Spleen (tissue), 11 donors: ENCODE measurements at regions not wholly inside any gene's neighbourhood (a gene's known extent, or its start where the extent isn't known, plus 50 kb on each side); places are given as distances from the start of the nearest gene placed in this dataset.
"Not testable (repeated sequence)": the region's sequence is repeated elsewhere in the genome, so short reads cannot be mapped to it uniquely, and the experiment has no call there.

Experiments
- DNase-seq: peaks from one replicate; pipeline ENCODE4 v3.0.0-alpha.2; 2020
- H3K27ac ChIP-seq, 8 donors: fragments of 200-600 bp; sonication (generic) in 7 of 8; 1 replicate in 4 of 8; 2 replicates in 4 of 8; pipeline versions ENCODE4 v1.5.0 to v1.8.0; 2016 to 2021; ENCODE audit warnings: inconsistent platforms in 4 of 8, mild to moderate bottlenecking in 4 of 8, moderate library complexity in 1 of 8
- H3K27me3 ChIP-seq, 7 donors: fragments of 200-600 bp; sonication (generic) in 6 of 7; replicated peaks in 1 of 7; 1 replicate in 4 of 7; 2 replicates in 3 of 7; pipeline versions ENCODE4 v1.5.0 to v1.8.0; 2016 to 2021; ENCODE audit warnings: inconsistent platforms in 3 of 7, mild to moderate bottlenecking in 1 of 7
- H3K36me3 ChIP-seq, 6 donors: fragments of 200-600 bp; sonication (generic) in 5 of 6; 1 replicate in 4 of 6; 2 replicates in 2 of 6; pipeline versions ENCODE4 v1.5.0 to v1.8.0; 2016 to 2021; ENCODE audit warnings: inconsistent platforms in 2 of 6
- H3K4me1 ChIP-seq, 6 donors: fragments of 200-600 bp; sonication (generic) in 5 of 6; 1 replicate in 3 of 6; 2 replicates in 3 of 6; pipeline versions ENCODE4 v1.5.0 to v1.8.0; 2016 to 2021; ENCODE audit warnings: inconsistent platforms in 3 of 6
- H3K4me3 ChIP-seq, 8 donors: fragments of 200-600 bp; sonication (generic) in 7 of 8; 1 replicate in 4 of 8; 2 replicates in 4 of 8; pipeline versions ENCODE4 v1.5.0 to v1.8.0; 2016 to 2021; ENCODE audit warnings: inconsistent platforms in 4 of 8, mild to moderate bottlenecking in 4 of 8, moderate library complexity in 2 of 8
- H3K9me3 ChIP-seq, 8 donors: fragments of 200-600 bp; sonication (generic) in 7 of 8; 1 replicate in 4 of 8; 2 replicates in 4 of 8; pipeline versions ENCODE4 v1.5.0 to v1.8.0; 2016 to 2021; ENCODE audit warnings: inconsistent platforms in 4 of 8
- POLR2A ChIP-seq, 3 donors: fragments of 450-650 bp; IDR thresholded peaks; one replicate each; pipeline ENCODE4 v1.5.1; 2017; ENCODE audit warnings: antibody characterized with exemption in 3 of 3, mild to moderate bottlenecking in 1 of 3
- POLR2AphosphoS5 ChIP-seq, 3 donors: sonication (generic); formaldehyde crosslinking; IDR thresholded peaks; one replicate each; pipeline ENCODE4 v1.5.1; 2017; ENCODE audit warnings: antibody characterized with exemption in 3 of 3
- WGBS, 5 donors: extraction: QIAGEN DNeasy Blood & Tissue Kit in 3 of 5; methylation state at CpG; one replicate each; pipeline versions ENCODE4 v1.1.5 to v1.1.7; 2013 to 2018; 5-methylcytosine and 5-hydroxymethylcytosine counted together
- intact Hi-C: fragments of 100-400 bp; cut with DNase I; formaldehyde crosslinking; loops from one replicate; pipeline ENCODE4 v1.15.0; 2023; ENCODE audit warnings: low total_unique reads
- TF ChIP-seq, protein P1 (sequence below), 11 experiments: fragments of 200-600 bp in 7 of 11; fragments of 450-650 bp in 4 of 11; sonication (generic) in 4 of 11; IDR thresholded peaks in 8 of 11; conservative IDR thresholded peaks in 3 of 11; 1 replicate in 7 of 11; 2 replicates in 4 of 11; pipeline versions ENCODE4 v1.4.0 to v1.8.0; 2016 to 2021; ENCODE audit warnings: antibody characterized with exemption in 11 of 11, inconsistent platforms in 4 of 11, mild to moderate bottlenecking in 1 of 11
- donor health status: healthy with polysubstance abuse.
- donor health status: DM: no; HTN: no; CAD: no; lungs with moderate emphysema.
- donor health status: DM: no; HTN: no; CAD: no.
- donor health status: Bipolar disorder and iron deficiency.
- donor health status: healthy.
- donor health status: DM: no; HTN: no; CAD: no.
- donor health status: DM: yes; HTN: yes; CAD: no.

DNA sequence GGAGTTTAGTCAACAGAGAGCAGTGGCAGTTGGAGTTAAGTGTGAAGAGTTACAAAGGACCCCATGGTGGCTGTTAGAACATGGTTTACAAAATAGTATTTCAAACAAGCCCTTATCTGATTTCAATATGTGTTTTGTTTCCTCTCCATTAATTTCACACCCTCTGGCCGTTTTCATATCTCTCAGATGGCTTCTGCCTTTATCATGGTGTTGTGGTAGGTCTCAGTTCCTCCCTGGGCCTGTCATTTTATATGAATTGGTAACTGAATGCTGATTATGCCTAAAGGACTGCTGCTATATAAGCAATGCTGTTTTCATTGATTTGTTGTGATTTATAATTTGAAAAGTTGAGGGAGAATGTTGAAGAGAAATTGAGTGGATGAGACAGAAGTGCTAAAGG, 686.7 kb downstream of the NYAP2 start:
- 14 to 29% (median 19%) methylated on average over 1 of the region's 1 CpG for whole genome bisulfite sequencing, 5 donors
- H3K36me3 ChIP-seq, result no peaks in the 10 kb centered on the region
- TF ChIP-seq, protein P1, sequence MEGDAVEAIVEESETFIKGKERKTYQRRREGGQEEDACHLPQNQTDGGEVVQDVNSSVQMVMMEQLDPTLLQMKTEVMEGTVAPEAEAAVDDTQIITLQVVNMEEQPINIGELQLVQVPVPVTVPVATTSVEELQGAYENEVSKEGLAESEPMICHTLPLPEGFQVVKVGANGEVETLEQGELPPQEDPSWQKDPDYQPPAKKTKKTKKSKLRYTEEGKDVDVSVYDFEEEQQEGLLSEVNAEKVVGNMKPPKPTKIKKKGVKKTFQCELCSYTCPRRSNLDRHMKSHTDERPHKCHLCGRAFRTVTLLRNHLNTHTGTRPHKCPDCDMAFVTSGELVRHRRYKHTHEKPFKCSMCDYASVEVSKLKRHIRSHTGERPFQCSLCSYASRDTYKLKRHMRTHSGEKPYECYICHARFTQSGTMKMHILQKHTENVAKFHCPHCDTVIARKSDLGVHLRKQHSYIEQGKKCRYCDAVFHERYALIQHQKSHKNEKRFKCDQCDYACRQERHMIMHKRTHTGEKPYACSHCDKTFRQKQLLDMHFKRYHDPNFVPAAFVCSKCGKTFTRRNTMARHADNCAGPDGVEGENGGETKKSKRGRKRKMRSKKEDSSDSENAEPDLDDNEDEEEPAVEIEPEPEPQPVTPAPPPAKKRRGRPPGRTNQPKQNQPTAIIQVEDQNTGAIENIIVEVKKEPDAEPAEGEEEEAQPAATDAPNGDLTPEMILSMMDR (IDR thresholded peaks at IDR 0.05 in 8 of 11, conservative IDR thresholded peaks at IDR 0.05 in 3 of 11), result no peak
- TF ChIP-seq POLR2A (IDR thresholded peaks at IDR 0.05), result no peak
- TF ChIP-seq POLR2AphosphoS5 (IDR thresholded peaks at IDR 0.05), result no peak
- no peaks in the 10 kb centered on the region for H3K27me3 ChIP-seq
- no peak for DNase-seq
- no peak overlapping the region for H3K27ac ChIP-seq
- intact Hi-C loops, result no loop called here
- peaks cover 0 to 6% (median 0%) of the 10 kb centered on the region in 8 donors for H3K9me3 ChIP-seq
- H3K4me3 ChIP-seq, result no peak overlapping the region
- H3K4me1 ChIP-seq, result no peaks in the 10 kb centered on the region

DNA sequence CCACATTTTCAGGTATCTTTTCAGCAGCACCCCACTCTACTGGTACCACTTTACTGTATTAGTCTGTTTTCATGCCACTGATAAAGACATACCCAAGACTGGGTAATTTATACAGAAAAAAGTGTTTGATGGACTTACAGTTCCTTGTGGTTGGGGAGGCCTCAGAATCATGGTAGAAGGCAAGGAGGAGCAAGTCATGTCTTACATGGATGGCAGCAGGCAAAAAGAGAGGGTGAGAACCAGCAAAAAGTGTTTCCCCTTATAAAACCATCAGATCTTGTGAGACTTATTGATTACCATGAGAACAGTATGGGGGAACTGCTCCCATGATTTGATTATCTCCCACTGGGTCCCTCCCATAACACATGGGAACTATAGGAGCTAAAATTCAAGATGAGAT, 685.9 kb downstream of the NYAP2 start:
- DNase-seq, H3K36me3 ChIP-seq, intact Hi-C loops, H3K4me1 ChIP-seq, H3K9me3 ChIP-seq, H3K27me3 ChIP-seq, H3K4me3 ChIP-seq, H3K27ac ChIP-seq: not testable (repeated sequence)

DNA sequence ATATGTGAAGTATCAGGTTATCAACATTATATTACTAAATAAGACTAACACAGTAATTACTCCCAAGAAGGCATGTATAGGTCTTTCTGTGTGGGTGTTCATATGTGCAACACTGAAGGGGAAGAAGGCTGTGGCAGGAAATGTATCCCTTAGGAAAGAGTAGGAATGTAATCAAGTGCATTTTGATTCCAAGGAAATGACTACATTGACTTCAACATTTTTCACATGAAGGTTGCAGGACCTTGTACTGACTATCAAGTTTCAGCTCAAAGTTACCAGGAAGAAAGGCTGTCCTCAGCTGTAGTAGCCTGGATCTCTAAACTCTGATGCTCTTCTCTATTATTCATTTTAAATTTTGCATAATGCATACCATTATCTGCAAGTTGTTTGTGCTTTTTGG, 680.8 kb downstream of the NYAP2 start:
- Histone ChIP-seq H3K36me3 (no peaks in the 10 kb centered on the region), H3K4me3 (no peak overlapping the region), H3K27ac (no peak overlapping the region), H3K27me3 (no peaks in the 10 kb centered on the region), H3K9me3 (peaks cover 0 to 2% (median 0%) of the 10 kb centered on the region in 8 donors), H3K4me1 (no peaks in the 10 kb centered on the region)
- no peak for TF ChIP-seq POLR2AphosphoS5 (IDR thresholded peaks at IDR 0.05)
- TF ChIP-seq, protein P1 (IDR thresholded peaks at IDR 0.05 in 8 of 11, conservative IDR thresholded peaks at IDR 0.05 in 3 of 11), result no peak
- no peak for TF ChIP-seq POLR2A (IDR thresholded peaks at IDR 0.05)
- intact Hi-C loops, result no loop called here
- no peak for DNase-seq

DNA sequence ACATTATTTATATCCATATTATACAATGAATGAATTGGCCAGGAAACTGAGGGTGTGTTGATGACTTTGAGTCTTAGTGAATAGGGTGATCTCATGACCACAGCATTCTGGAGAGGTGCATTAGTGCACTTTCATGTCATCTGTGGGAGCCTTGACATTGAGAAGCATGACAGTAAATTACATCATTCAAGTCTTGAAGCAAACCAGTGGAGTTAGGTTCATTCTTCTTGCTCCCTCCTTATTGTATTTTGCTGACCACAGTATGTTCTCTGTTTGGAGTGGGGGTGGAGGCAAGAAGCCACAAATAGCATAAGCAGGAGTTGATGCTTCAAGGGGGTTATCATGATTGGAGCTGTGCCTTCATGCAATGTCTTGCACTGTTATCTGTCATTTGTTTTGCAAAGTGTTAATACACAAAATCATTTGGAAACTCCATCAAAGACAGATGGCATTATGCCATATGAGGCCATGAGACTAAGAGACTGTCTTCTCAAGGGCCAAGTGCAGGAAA, 680.2 kb downstream of the NYAP2 start:
- Histone ChIP-seq H3K27ac (no peak overlapping the region), H3K36me3 (no peaks in the 10 kb centered on the region), H3K4me1 (no peaks in the 10 kb centered on the region), H3K9me3 (no peaks in the 10 kb centered on the region), H3K4me3 (no peak overlapping the region), H3K27me3 (no peaks in the 10 kb centered on the region)
- intact Hi-C loops, result no loop called here
- TF ChIP-seq, protein P1 (IDR thresholded peaks at IDR 0.05 in 8 of 11, conservative IDR thresholded peaks at IDR 0.05 in 3 of 11), result no peak
- TF ChIP-seq POLR2AphosphoS5 (IDR thresholded peaks at IDR 0.05), result no peak
- no peak for TF ChIP-seq POLR2A (IDR thresholded peaks at IDR 0.05)
- no peak for DNase-seq

DNA sequence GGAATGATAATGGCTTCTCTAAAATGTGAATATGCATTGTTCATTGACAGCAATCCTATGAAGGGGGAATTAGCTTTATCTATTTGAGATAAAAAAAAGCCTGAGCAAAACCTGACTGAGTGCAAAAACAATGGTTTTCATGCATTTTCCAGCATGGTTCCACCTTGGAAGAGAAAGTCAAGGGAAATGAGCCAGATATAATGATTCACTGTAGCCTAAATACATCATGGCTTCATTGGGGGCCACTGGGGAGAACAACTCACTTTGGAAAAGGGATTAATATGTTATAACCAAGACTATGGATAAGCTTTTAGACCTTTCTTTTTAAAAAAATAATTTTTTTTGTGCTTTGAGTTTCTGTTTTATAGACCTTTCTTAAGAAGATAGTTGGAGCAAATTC, 679.7 kb downstream of the NYAP2 start:
- Histone ChIP-seq H3K4me3 (no peak overlapping the region), H3K27me3 (no peaks in the 10 kb centered on the region), H3K36me3 (no peaks in the 10 kb centered on the region), H3K9me3 (no peaks in the 10 kb centered on the region), H3K27ac (no peak overlapping the region), H3K4me1 (no peaks in the 10 kb centered on the region)
- TF ChIP-seq POLR2A (IDR thresholded peaks at IDR 0.05) (no peak), POLR2AphosphoS5 (IDR thresholded peaks at IDR 0.05) (no peak)
- TF ChIP-seq, protein P1 (IDR thresholded peaks at IDR 0.05 in 8 of 11, conservative IDR thresholded peaks at IDR 0.05 in 3 of 11), result no peak
- intact Hi-C loops, result no loop called here
- no peak for DNase-seq
